GM18498 (cell line): ENCODE measurements at regions not wholly inside any gene's neighbourhood (a gene's known extent, or its start where the extent isn't known, plus 50 kb on each side); places are given as distances from the start of the nearest gene placed in this dataset.

Experiments used
- ATAC-seq: cut with Tn5 transposase; IDR thresholded peaks from one replicate; pipeline ENCODE4 v1.9.1; 2021; ENCODE audit warnings: mild to moderate bottlenecking, moderate library complexity; ENCODE audit not compliant: unreplicated experiment

DNA sequence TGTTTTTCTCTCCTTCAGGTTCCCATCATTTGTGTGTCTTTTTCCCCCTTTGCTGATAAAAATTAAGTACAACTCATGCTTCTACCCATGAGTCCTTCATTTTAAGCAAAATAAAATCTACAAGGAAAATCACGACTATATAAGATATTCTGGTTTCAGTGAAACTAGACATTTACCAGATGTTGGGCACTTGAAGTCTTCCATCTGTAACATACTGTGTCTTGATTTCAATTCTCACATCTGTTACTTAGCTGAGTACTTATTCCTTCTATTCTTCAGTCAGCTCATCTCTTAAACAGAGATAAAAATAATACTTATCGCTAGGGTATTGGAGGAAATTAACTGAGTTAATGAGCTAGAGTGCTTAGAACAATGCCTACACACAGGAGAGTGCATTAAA, 893.0 kb upstream of the SOX9 start:
- no peak for ATAC-seq

DNA sequence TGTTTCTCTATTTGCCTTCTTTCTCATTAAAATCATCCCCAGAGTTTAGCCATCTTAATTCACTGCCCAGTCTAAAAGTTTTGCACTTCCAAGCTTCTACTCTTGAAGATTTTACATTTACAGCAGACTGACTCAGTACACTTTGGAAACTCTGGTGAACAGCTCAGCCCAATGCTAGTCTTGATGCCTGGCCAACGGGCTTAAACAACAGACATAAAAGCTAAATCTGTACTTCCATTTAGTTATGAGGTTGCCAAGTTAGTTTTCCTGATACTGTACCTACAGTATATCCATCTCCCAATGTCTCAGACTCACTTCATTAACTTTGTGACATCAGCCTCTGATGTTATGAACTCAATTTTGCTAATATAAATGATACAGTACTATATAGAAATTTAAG, 891.8 kb upstream of the SOX9 start:
- no peak for ATAC-seq

DNA sequence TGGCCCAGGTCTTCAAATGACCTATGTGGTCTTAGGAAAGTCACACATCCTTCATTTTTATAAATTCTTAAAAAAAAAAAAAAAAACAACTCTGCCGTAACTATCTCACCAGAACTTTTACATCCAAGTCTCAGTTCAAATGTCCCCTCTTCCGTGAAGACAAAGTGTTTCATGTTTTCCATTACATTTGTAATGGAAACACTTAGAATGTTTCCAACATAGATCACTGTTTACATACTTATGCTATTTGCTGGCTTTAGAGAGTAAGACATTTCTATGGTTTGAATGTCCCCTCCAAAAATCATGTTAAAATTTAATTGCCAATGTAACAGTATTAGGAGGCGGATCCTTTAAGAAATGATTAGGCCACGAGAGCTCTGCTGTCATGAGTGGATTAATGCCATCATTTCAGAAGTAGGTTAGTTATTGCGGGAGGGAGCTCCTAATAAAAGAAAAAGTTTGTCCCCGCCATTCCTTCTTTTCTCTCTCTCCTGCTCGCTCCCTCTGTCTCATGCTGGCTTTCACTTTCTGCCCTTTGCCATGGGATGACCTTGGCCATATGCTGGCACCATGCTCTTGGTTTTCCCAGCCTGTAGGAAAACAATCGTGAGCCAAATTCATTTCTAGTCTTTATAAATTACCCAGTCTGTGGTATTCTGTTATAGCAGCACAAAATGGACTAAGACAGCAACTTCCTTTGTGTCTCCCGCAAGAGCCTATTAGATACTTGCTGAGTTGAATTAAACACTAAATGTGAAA, 887.8 kb upstream of the SOX9 start:
- no peak for ATAC-seq

DNA sequence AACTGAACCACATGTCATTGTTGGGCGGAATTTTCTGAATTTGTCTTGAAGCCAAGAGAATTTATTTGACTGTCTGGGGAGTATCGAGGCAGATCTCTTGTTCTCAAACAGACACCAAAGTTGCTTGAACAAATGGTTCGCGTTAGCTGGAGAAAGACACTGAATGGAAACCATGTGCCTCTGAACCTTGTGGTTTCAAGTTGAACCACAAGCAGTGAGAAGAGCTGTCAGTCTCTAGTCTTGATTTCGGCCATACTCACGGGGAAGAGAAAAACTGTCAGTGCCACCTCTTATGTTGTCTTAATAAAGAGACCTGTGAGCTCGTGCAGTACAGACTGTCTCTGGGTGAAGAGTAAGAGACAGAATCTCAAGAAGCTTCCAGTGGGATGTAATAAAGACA, 886.5 kb upstream of the SOX9 start:
- no peak for ATAC-seq

DNA sequence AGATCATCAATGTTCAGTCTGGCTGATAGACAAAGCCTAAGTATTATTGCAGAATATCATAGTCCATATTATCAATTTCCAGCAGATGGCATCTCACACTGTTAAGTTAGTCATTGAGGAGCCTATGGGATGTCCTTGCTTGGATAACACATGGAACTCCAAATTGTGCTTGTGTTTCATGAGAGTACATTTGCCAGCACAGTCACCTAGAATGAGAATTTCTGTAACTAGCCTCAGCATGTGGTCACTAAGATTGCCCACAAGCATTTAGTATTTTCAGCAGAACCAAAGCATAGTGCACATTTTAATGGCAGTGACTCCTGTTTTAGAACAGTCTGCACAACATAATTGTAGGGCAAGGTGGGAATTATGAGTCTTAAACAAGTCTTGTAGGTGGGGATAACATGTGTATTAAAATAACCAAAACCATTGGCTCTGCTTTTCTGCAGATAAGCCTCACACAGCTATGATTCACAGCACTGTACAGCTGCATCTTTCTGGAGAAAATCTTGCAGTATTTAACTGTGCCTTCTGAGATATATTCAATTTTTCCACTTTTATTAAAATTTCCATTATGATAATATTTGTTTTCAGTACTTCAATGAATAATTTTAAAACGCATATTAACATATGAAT, 882.8 kb upstream of the SOX9 start:
- no peak for ATAC-seq

DNA sequence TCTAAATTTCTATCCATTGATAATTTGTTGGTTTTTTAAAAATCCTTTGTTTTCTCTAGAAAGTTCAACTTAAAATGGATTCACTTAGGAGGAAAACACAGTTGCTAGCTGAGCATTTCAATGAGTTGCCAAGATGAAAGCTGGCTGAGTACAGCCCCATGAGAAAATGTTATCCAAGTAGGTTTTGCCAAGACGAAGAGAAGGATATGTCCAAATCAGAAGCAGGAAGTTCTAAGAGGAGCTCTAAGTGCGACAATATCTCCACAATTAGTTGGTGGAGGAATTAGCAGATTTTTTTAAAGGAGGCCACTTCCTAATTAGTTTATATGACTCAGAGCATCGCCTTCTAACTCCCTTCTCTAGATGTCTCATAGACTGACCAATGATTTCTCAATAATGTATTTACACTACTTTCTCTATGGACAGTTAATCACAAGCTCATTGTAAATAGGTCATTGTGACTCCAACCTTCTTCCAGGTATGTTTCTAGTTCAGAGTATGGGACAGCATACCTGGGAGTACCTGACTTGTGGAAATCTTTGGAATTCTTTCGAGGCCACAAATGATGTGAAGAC, 873.3 kb upstream of the SOX9 start:
- ATAC-seq = no peak

DNA sequence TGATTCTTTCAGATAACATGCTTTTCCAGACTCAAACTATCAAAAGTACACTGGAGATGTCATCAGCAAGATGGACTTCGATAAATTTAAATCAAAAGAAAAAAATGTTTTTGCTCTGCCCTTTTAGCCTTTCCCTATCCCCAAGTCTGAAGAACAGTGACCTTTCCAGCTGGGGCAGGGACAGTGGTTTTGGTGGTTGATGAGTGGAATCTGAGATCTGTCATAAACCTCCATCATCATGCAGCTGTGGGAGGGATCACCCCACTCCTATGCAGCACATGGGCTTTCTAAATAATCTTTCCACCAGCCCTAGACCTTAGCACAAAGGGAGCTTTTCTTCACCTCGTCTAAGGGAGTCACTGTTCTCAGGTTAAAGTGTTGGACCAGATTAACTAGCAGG, 869.5 kb upstream of the SOX9 start:
- ATAC-seq = no peak

DNA sequence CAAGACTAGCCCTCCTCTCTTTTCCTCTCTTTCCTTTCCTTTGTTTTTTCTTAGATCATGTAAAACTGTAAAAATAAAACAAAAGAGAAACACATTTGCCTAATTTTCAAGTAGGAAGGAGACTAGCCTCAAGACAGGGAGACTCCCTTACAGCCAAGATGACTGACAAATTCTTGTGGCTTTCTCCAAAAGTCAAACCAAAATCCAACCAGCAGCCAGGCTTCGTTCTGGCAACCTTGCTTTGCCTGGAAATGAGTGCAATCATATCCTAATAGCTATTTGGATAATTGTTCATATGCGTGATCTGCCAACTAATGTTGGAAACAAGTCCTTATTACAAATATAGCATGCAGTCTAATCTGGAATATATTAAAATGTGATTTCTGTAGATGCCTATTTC, 868.9 kb upstream of the SOX9 start:
- ATAC-seq = no peak

DNA sequence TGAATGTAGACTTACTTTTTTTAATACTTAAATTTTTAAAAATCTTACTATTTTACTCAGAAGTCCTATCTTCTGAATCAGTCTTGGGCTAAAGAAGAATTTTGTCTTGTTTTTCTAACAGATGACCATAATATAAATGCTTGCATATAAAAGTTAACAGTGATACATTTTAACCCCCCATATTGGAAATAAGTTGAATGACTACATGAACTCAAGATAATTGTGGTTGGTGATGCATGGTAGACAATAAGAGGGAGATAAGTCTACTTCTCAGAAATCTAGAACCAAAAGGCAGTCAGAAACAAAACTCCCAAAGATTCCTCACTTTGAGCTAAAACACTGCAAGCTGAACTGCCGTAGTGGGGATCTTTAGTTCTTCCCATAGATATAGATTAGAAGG, 868.4 kb upstream of the SOX9 start:
- no peak for ATAC-seq

DNA sequence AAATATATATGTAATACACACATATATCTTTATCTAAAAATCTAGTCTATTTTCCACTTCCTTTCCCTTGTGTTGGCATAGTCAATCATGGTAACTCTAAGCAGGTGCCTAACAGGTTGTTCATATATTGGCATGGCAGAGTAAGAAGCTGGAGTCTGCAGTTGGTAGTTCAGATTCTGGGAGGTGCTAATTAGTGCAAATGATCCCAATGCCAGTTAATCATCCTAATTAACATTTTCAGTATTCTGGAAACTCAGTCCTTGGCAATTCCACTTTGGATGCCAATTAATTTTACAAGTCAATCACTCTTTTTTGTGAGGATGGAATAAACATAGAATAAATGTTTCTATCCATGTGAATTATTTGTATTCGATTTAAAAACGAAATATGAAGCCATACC, 863.7 kb upstream of the SOX9 start:
- no peak for ATAC-seq

DNA sequence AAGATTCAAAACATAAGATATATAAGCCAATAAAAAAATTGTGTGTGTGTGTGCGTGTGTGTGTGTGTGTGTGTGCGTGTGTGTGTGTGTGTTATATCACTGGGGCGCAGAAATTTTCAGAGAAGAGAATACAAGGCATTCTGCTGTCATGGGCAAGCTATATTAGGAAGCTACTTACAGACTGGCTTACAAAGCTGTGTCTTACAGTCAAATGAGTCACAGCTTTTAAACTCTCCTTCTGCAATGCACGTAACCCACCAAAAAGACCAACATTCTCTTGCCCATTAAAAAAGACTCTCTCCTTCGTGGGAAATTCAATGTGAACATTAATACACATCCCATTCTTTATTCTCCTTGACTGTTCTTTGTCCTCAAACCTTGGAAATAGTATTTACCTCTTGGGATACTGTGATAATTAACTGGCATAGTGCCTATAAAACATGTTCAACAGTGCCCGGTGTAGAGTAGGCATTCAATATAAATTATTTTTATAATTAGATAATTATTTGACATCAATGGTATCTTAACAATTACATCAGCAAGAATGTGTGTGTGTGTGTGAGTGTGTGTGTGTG, 860.4 kb upstream of the SOX9 start:
- no peak for ATAC-seq

DNA sequence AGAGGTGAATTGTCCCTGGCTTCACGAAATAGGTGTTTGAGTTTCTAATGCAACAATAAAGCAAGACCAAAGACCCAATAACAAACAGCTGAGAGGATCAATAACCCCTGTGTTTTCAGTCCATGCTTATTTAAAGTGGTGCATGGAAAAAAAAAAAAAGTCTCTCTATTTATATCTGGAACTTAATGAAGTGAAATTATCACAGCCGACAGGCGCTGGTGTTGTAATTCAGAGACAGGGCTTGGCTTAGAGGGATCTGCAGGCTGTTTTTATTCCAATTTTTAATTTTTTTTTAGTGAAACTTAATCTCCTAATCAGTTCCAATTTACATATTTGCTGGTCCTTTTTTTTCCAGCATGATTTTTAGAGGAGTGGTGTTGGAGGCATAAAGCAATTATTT, 858.2 kb upstream of the SOX9 start:
- ATAC-seq = no peak

DNA sequence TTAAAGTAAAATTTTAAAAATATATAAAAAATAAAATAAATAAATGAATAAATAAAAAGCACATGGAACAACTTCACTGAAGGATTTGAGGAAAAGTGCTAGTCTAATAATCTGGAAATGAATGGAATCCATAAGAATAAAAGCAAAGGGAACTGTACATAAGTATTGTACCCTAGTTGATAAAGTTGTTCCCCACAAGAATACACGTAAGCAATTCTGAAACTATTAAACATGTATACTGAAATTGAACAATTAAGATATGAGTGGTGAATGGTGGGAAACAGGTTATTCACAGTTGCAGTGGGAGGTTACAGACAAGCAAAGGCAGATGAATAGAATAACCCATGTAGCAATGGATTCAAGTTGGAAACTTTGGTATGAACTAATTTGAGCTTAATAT, 853.2 kb upstream of the SOX9 start:
- no peak for ATAC-seq

DNA sequence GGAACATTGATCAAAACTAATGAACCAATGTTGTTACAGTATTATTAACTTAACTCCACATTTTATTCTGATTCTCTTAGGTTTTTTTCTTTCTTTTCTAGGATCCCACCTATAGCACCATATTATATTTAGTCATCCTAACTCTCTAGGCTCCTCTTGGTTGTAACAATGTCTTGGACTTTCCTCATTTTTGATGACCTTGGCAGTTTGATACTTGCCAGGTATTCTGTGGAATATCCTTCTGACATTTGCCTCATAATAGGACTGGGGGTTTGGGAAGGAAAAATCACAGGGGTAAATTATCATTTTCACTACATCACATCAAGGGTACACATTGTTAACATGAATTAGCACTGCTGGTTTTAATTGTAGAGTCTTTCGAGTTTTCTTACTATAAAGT, 851.6 kb upstream of the SOX9 start:
- ATAC-seq = no peak

DNA sequence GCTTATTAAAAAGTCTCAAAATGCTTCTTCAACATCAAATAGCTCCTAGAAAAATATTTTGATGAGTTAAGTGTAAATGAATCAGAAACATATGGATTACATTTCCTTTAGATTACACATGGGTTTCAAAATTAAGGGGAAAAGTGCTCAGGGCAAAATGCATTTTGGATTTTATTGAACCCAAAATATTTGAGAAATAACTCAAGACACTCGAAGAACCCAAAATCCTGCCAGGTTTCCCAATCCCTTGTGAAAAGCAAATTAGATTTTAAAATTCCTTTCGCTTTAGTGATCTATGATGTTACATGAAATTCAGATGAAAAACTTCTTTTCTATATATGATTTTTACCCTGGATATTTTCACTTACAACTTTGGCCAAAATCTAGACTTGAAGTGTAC, 847.4 kb upstream of the SOX9 start:
- no peak for ATAC-seq

DNA sequence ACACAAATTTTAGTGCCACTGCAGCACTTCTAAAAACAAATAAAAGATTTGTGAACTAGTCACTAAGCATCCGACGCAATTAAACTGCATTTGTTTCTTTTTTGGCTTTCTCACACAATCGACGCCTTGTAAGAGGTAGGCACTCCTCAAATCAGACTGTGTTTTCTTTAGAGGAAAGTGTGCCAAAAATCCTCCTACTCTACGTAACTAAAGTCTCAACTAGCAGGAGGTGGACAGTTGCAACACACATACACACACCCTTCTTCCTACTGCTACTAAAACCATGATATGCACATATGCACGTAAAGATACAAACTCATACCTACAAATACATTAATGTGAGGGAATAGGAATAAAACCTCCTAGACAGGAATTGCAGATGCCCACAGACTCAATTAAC, 844.7 kb upstream of the SOX9 start:
- ATAC-seq = no peak

DNA sequence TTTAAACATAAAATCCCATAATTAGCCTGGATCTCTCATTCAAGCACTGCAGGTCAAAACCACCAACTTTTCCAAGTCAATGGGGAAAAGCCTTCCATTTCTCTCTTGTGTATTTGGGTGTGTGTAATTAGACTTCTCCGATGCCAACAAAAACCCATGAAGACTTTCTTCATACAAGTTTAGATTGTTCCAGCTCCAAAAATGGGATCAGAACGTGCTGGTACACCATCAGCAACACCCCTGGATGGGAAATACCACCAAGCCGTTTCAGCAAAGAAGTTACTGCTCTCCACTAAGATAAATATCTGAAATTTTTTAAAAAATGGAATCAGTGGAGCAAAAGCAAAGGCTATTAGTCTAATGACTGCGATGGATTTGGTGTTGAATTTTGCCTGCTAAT, 837.3 kb upstream of the SOX9 start:
- no peak for ATAC-seq

DNA sequence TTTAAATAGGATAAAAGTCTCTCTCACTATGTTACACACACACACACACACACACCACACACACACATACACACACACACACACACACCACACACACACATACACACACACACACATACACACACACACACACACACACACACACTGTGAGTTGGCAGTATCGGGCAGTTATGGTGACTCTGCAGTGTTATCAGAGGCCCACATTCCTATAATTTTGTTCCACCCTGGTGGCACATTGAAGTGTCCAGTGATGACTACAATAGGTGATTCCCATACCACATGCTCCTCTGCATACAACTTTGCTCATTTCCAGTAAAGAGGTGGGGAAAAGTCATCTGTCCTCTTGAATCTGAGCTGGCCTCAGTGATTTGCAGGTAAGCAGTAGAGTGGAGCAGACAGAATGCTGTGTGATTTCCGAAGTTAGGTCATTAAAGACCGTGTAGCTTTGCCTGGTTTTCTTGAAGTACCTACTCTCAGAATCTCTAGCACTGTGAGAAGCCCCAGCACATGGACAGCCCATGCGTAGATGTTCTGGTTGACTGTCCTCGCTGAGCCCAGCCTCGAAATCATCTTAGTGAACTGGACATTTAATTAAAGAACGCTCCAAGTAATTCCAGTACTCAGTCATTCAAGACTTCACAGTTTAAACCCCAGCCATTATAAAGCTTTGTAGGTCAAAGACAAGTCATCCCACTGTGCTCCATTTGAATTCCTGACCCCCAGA, 836.6 kb upstream of the SOX9 start:
- no peak for ATAC-seq

DNA sequence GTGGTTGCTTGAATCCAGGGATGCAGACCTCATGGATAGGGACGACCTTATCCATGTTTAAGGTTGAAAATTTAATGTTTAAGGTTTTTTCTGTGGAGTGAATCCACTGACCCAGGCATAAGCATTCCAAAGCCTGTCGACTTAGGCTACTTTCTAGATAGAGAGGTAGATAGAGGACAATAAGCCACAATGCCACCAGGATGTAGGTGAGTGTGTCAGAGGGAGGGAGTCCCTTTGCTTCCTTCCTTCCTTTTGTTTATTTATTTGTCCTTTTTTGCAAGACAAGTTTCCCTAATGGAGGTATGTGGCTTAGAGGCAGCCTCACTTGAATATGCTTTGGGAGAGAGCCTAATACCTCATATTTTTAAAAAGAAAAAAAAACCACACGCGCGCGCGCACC, 834.2 kb upstream of the SOX9 start:
- no peak for ATAC-seq

DNA sequence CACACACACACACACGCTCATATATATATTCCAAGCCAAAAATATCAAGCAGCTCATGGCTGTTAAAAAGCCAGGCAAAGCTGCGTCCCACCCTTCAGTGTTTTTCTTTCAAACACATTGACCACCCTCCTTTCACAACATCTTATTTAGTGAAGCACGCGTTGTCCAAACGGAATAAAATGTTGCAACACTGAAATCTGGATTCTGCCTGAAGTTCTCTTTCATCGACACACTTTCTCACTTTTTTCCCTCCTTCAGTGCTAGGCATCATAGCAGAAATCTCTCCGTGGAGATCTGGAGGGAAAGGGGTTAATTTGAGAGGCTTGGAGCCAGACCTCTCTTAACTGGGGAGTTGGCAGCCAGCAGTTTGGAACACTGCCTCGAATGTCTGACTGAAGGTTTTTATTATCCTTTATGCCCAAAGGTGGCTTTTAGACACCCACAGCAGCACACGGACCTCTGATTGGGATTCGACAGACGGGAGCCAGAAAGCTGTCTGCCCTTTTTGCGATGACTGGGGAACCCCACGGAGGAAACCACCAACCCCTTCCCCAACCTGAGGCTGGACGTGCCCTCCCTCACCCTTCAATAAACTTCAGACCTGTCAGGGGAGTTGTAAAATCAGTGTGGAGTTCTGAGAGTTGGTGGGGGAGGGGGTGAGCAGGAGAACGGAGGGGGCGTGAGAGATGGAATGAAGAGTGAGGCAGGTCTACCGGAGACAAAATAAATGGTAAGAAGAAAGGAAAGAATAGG, 833.6 kb upstream of the SOX9 start:
- ATAC-seq = no peak

DNA sequence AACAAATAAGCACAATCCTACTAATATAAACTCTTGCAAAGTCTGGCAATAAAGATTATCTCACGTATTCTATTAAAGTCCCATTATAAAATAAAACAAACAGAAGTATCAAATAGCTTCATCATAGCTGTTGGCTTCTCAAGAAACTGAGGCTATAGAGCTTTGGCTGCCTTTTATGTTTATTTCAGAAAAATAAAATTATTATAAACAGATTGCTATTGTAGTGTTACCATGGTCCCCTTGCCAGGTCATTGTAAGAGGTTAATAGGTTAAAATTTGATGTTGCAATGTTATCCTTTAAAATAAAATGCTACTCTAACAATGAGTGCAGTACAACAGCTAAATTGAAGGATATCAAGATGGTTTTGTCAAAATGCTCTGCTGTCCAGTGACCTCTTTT, 828.8 kb upstream of the SOX9 start:
- ATAC-seq = no peak
